Vagina (tissue), 2 donors: ENCODE measurements at regions not wholly inside any gene's neighbourhood (a gene's known extent, or its start where the extent isn't known, plus 50 kb on each side); places are given as distances from the start of the nearest gene placed in this dataset.

Source experiments
- DNase-seq, 2 donors: peaks; one replicate each; pipeline ENCODE4 v3.0.0-alpha.2; 2017; ENCODE audit errors: extremely low spot score in 2 of 2
- H3K27ac ChIP-seq: fragments of 200-600 bp; sonication (generic); one replicate; pipeline ENCODE4 v1.5.1; 2019
- H3K27me3 ChIP-seq: fragments of 200-600 bp; sonication (generic); one replicate; pipeline ENCODE4 v1.5.1; 2019
- H3K36me3 ChIP-seq, 2 donors: fragments of 200-600 bp; sonication (generic); one replicate each; pipeline ENCODE4 v1.5.1; 2017 to 2019
- H3K4me1 ChIP-seq: fragments of 200-600 bp; sonication (generic); one replicate; pipeline ENCODE4 v1.5.1; 2019
- H3K4me3 ChIP-seq, 2 donors: fragments of 200-600 bp; sonication (generic); 1 replicate in 1 of 2; 2 replicates in 1 of 2; pipeline ENCODE4 v1.5.1; 2016 to 2019
- H3K9me3 ChIP-seq: fragments of 200-600 bp; sonication (generic); one replicate; pipeline ENCODE4 v1.5.1; 2019
- POLR2A ChIP-seq, 2 donors: fragments of 450-650 bp; IDR thresholded peaks; one replicate each; pipeline ENCODE4 v1.6.1; 2017; ENCODE audit warnings: antibody characterized with exemption in 2 of 2, mild to moderate bottlenecking in 2 of 2, moderate library complexity in 2 of 2
- POLR2AphosphoS5 ChIP-seq, 2 donors: sonication (generic); formaldehyde crosslinking; IDR thresholded peaks; one replicate each; pipeline ENCODE4 v1.9.0; 2017; ENCODE audit warnings: antibody characterized with exemption in 2 of 2, mild to moderate bottlenecking in 2 of 2, low read depth in 1 of 2; ENCODE audit not compliant: insufficient read depth in 1 of 2
- intact Hi-C: fragments of 100-400 bp; cut with DNase I; formaldehyde crosslinking; loops from one replicate; pipeline ENCODE4 v1.15.1; 2023
- TF ChIP-seq, protein P1 (sequence below), 3 experiments: fragments of 450-650 bp in 2 of 3; fragments of 200-600 bp in 1 of 3; sonication (generic) in 1 of 3; IDR thresholded peaks; one replicate each; pipeline ENCODE4 v1.5.1; 2017 to 2019; ENCODE audit warnings: antibody characterized with exemption in 3 of 3, mild to moderate bottlenecking in 2 of 3, moderate library complexity in 2 of 3

DNA sequence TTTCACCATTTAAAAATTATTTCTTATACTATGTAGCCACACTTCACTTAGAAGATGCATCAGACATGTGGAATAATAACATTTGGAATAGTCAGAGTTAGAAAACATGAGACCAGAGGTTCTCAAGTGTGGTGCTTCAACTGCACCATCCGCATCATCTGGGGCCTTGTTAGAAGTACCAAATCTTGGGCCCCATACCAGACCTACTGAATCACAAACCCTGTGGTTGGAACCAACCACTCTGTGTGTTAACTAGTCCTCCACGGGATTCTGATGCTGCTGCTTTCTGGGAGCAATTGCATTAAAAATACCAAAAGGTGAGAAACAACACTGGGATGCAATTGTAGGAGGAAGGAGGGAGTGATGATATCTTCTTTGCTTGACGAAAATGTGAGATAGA, 125.2 kb downstream of the GNAT3 start:
- DNase-seq = no peak
- Histone ChIP-seq H3K36me3 (no peaks in the 10 kb centered on the region), H3K27me3 (no peaks in the 10 kb centered on the region), H3K4me3 (no peak overlapping the region), H3K4me1 (no peaks in the 10 kb centered on the region), H3K27ac (no peak overlapping the region), H3K9me3 (no peaks in the 10 kb centered on the region)
- intact Hi-C loops = no loop called here
- TF ChIP-seq, protein P1, sequence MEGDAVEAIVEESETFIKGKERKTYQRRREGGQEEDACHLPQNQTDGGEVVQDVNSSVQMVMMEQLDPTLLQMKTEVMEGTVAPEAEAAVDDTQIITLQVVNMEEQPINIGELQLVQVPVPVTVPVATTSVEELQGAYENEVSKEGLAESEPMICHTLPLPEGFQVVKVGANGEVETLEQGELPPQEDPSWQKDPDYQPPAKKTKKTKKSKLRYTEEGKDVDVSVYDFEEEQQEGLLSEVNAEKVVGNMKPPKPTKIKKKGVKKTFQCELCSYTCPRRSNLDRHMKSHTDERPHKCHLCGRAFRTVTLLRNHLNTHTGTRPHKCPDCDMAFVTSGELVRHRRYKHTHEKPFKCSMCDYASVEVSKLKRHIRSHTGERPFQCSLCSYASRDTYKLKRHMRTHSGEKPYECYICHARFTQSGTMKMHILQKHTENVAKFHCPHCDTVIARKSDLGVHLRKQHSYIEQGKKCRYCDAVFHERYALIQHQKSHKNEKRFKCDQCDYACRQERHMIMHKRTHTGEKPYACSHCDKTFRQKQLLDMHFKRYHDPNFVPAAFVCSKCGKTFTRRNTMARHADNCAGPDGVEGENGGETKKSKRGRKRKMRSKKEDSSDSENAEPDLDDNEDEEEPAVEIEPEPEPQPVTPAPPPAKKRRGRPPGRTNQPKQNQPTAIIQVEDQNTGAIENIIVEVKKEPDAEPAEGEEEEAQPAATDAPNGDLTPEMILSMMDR (IDR thresholded peaks at IDR 0.05) = no peak
- TF ChIP-seq POLR2AphosphoS5 (IDR thresholded peaks at IDR 0.05; ENCODE audit: insufficient read depth in 1 of 2, low read depth in 1 of 2) (no peak), POLR2A (IDR thresholded peaks at IDR 0.05) (no peak)

DNA sequence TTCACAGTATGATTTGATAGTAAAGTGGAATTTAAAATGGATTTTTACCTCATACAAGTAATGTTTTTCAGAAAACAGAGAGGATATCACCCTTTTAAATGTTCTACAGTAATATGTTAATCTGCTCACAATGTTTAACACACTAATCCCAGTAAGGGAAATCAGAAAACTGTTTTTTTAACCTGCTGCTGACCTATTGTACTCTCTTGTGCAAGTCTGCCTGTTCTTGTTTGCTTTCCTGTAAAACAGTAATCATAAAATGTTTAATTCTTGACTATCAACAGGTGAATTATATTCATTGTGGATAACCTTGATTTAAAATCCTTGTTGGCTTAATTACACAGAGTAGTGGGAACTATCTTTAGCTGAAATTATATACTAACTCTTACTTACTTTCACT, 126.4 kb downstream of the GNAT3 start:
- intact Hi-C loops = no loop called here
- no peak for DNase-seq
- Histone ChIP-seq H3K4me3 (no peak overlapping the region), H3K9me3 (no peaks in the 10 kb centered on the region), H3K36me3 (no peaks in the 10 kb centered on the region), H3K4me1 (no peaks in the 10 kb centered on the region), H3K27me3 (no peaks in the 10 kb centered on the region), H3K27ac (no peak overlapping the region)
- no peak for TF ChIP-seq POLR2A (IDR thresholded peaks at IDR 0.05)
- no peak for TF ChIP-seq POLR2AphosphoS5 (IDR thresholded peaks at IDR 0.05; ENCODE audit: insufficient read depth in 1 of 2, low read depth in 1 of 2)
- TF ChIP-seq, protein P1 (IDR thresholded peaks at IDR 0.05) = no peak

DNA sequence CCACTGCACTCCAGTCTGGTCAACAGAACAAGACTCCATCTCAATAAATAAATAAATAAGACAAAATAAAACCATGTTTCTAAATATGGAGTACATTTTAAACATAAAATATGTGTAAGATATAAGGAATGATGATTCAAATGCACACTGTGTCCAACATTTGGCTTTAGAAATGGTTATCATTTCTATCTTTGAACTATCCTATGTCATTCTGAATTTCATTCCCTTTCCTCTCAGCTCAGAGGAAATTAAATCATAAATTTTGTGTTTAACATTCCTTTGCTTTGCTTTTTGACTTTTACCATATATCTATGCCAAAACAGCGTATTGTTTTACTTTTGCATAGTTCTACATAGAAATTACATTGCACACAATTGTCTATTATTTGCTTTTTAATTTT, 130.9 kb downstream of the GNAT3 start:
- no peak overlapping the region for H3K4me3 ChIP-seq
- H3K4me1 ChIP-seq = peaks cover 6% of the 10 kb centered on the region
- intact Hi-C loops = no loop called here
- H3K9me3 ChIP-seq = no peaks in the 10 kb centered on the region
- TF ChIP-seq, protein P1 (IDR thresholded peaks at IDR 0.05) = no peak
- TF ChIP-seq POLR2A (IDR thresholded peaks at IDR 0.05) = no peak
- no peak for TF ChIP-seq POLR2AphosphoS5 (IDR thresholded peaks at IDR 0.05; ENCODE audit: insufficient read depth in 1 of 2, low read depth in 1 of 2)
- H3K27ac ChIP-seq = no peak overlapping the region
- H3K36me3 ChIP-seq = no peaks in the 10 kb centered on the region
- H3K27me3 ChIP-seq = no peaks in the 10 kb centered on the region
- no peak for DNase-seq

DNA sequence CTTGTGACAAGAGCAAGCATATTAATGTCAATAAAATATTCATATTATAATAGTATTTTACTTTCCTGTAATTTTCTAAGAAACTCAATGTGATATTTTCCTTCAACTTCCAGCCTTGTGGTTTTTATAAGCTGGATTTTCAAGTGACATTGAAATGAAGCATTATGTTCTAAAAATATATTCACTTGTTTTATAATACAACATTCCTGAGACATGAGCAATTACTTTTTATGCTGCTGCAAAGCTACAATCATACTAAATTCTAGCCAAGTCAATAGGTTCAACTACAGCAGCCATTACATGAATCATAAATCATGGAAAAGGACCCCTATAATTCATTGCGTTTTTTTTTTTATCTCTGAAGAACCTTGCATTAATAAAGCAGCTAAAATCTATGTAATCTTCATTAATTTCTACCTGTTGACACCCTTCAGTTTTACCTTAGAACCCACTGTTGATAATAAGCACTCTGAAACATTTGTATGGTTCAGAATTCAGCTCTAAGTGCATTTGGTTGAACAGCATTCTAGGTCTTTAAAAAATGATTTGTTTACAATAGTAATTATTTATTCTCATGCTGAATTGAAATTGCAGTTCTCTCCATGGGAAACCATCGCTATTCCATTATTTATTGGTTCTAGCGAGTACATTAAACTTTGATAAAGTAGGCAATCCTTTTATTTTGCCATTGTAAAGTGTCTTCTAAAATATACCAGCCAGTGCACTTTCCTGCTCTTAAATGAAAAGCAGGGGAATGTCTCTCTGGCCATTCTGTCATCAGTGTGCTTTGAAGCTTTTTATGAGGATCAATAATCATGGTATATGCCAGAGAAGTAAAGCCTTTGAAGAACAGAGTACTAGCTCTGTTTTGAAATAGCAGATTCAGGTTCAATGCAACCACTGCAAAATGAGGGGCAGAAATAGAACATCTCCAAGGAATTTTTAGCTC, 132.6 kb downstream of the GNAT3 start:
- Histone ChIP-seq H3K4me3 (no peak overlapping the region), H3K9me3 (no peaks in the 10 kb centered on the region), H3K27ac (no peak overlapping the region), H3K27me3 (no peaks in the 10 kb centered on the region), H3K4me1 (peaks cover 6% of the 10 kb centered on the region), H3K36me3 (no peaks in the 10 kb centered on the region)
- no peak for TF ChIP-seq POLR2A (IDR thresholded peaks at IDR 0.05)
- intact Hi-C loops = no loop called here
- DNase-seq = no peak

DNA sequence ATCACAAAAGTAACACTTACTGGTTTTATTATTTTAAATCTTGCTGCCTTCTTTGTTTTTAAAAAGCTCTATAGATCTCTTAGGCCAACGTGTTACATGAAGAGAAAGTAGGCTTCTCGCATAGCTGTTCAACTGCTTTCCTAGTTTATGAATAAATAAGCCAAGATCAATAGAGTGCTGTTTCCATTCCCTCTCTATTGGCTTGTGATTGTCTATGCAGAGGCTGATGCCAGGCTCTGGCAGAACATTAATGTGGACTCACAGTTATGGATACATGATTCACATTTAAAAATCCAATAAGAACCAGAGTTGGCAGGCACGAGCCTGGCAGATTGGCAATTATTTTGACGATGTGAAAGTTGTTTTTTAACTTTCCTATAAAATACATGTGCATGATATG, 137.5 kb downstream of the GNAT3 start:
- no peak overlapping the region for H3K4me3 ChIP-seq
- no peaks in the 10 kb centered on the region for H3K36me3 ChIP-seq
- H3K4me1 ChIP-seq = peaks cover 6% of the 10 kb centered on the region
- DNase-seq = no peak
- intact Hi-C loops = no loop called here
- TF ChIP-seq POLR2AphosphoS5 (IDR thresholded peaks at IDR 0.05; ENCODE audit: insufficient read depth in 1 of 2, low read depth in 1 of 2) (no peak), POLR2A (IDR thresholded peaks at IDR 0.05) (no peak)
- TF ChIP-seq, protein P1 (IDR thresholded peaks at IDR 0.05) = no peak
- no peaks in the 10 kb centered on the region for H3K9me3 ChIP-seq
- H3K27me3 ChIP-seq = no peaks in the 10 kb centered on the region
- no peak overlapping the region for H3K27ac ChIP-seq
